Activated T-cell treated with anti-CD3 and anti-CD28 coated beads, Interleukin-2, amount 50 U/mL, for 72 hours (primary cell): ENCODE measurements at regions not wholly inside any gene's neighbourhood (a gene's known extent, or its start where the extent isn't known, plus 50 kb on each side); places are given as distances from the start of the nearest gene placed in this dataset.

Experiments used
- ATAC-seq, 2 donors: fragments of 150-1000 bp; cut with Tn5 transposase; replicated peaks in 1 of 2; 2 replicates each; pipeline ENCODE4 v1.10.0; 2021; ENCODE audit warnings: moderate library complexity in 2 of 2, mild to moderate bottlenecking in 1 of 2
- DNase-seq, 2 donors: peaks; one replicate each; pipeline ENCODE4 v3.0.0; 2021 to 2022; ENCODE audit warnings: mixed read lengths in 1 of 2
- H3K27ac Mint-ChIP-seq: one replicate; pipeline ENCODE4 v1.8.0; 2022; ENCODE audit warnings: mild to moderate bottlenecking, moderate library complexity, mixed read lengths
- H3K27me3 Mint-ChIP-seq: one replicate; pipeline ENCODE4 v1.8.0; 2022; ENCODE audit warnings: low read depth, mixed read lengths
- H3K36me3 Mint-ChIP-seq, 2 donors: one replicate each; pipeline ENCODE4 v1.8.0; 2022; ENCODE audit warnings: mixed read lengths in 2 of 2, mild to moderate bottlenecking in 1 of 2; ENCODE audit not compliant: insufficient read depth in 2 of 2
- H3K4me1 Mint-ChIP-seq: one replicate; pipeline ENCODE4 v1.8.0; 2022; ENCODE audit warnings: low read depth, mixed read lengths
- H3K4me3 Mint-ChIP-seq, 2 donors: one replicate each; pipeline ENCODE4 v1.8.0; 2022; ENCODE audit warnings: mild to moderate bottlenecking in 2 of 2, mixed read lengths in 2 of 2, moderate library complexity in 2 of 2
- H3K9me3 Mint-ChIP-seq, 2 donors: one replicate each; pipeline ENCODE4 v1.8.0; 2022; ENCODE audit warnings: mixed read lengths in 2 of 2

DNA sequence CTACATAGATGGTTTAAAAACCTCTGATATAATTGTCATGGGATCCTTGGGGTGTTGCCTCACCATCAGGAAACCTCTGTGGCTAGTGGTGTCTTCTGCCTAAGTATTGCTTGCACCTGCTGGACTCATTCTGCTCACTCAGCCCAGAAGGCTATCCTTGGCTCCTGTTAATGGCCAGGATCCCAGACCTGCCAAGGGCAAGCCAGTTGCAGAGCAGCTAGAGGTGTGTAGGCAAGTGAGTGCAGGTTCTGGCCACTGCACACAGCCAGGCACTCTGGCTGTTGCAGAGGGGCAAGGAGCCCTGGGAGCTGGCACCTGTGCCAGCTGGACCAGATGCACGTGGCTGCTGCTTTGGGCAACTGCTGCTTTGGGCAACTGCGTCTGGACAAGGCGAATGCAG lies 1125.8 kb downstream of the SI start:
- Mint-ChIP-seq H3K4me3 (no peak overlapping the region), H3K27me3 (no peaks in the 10 kb centered on the region)
- no peak for DNase-seq

DNA sequence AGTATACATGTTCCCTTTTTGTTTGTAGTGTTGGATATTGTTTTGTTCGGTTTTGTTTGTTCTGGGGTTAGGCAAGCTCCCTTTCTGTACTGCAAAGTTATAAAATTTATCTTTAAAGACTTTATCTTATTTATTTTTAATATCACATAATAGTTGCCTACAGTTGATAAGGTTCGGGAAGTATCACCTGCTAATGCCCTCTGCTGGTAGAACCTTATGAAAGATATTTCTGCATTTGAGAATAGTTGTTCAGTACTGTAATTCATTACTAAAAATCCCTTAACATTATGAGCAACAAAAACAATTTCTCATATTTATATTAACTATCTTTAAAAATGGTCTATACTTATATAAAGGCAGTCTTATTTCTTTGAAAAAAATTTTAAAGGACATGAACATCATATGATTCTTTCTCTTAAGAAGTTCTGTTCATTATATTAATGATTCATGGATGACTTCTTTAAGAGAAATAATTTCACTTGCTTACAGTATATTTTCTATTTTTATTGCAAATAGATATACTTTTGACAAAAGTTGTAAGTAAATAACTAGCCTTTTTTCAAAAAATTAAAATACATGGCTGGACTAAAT lies 1126.8 kb downstream of the SI start:
- Mint-ChIP-seq H3K9me3 (peaks cover 0 to 2% of the 10 kb centered on the region in 2 donors), H3K27ac (no peak overlapping the region)
- ATAC-seq = no peak

More for the DNA sequence above, 1125.8 kb downstream of the SI start:
- Mint-ChIP-seq H3K4me1 (no peaks in the 10 kb centered on the region), H3K36me3 (no peaks in the 10 kb centered on the region), H3K9me3 (peaks cover 1 to 2% of the 10 kb centered on the region in 2 donors), H3K27ac (no peak overlapping the region)
- ATAC-seq = no peak

DNA sequence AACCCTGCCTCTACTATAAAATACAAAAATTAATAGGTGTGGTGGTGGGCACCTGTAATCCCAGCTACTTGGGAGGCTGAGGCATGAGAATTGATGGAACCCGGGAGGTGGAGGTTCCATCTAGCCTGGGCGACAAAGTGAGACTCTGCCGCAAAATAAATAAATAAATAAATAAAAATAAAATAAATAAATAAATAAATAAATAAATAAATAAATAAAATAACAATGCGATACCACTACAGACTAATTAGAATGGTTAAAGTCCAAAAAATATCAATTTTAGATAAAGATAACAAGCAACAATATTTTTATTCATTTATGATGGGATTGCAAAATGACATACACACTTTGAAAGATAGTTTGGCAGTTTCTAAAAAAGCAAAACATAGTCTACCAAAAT lies 1131.5 kb downstream of the SI start:
- Mint-ChIP-seq H3K36me3 (peaks cover 0 to 2% of the 10 kb centered on the region in 2 donors), H3K27ac (no peak overlapping the region), H3K4me1 (no peaks in the 10 kb centered on the region), H3K9me3 (peaks cover 2 to 5% of the 10 kb centered on the region in 2 donors), H3K27me3 (no peaks in the 10 kb centered on the region), H3K4me3 (no peak overlapping the region)
- ATAC-seq (no peak), DNase-seq (no peak)

More for the DNA sequence above, 1126.8 kb downstream of the SI start:
- H3K4me3 Mint-ChIP-seq = no peak overlapping the region
- no peaks in the 10 kb centered on the region for H3K4me1 Mint-ChIP-seq
- no peaks in the 10 kb centered on the region for H3K36me3 Mint-ChIP-seq
- no peaks in the 10 kb centered on the region for H3K27me3 Mint-ChIP-seq
- no peak for DNase-seq

DNA sequence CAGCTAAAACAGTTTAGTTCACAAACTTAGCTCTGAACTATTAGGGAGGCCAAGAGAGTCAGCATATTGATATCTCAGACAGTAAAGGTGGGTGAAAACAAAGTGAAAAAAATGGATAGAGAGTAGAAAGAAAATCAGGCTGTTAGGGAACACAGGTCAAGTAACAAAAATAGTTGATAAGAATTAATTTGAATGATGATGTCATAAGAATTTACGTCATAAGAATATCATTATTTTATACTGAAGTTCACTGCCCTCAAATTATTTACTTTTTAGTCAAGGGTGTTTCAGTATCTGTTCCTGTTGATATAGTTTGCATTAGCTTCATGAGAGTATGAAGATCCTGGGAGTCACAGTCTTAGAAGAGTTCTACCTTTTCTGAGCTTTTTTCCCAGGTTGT lies 1134.6 kb downstream of the SI start:
- DNase-seq (no peak), ATAC-seq (no peak)
- no peak overlapping the region for H3K4me3 Mint-ChIP-seq
- peaks cover 2 to 3% of the 10 kb centered on the region in 2 donors for H3K36me3 Mint-ChIP-seq
- no peak overlapping the region for H3K27ac Mint-ChIP-seq
- no peaks in the 10 kb centered on the region for H3K4me1 Mint-ChIP-seq
- no peaks in the 10 kb centered on the region for H3K27me3 Mint-ChIP-seq
- H3K9me3 Mint-ChIP-seq = peaks cover 3 to 12% of the 10 kb centered on the region in 2 donors

DNA sequence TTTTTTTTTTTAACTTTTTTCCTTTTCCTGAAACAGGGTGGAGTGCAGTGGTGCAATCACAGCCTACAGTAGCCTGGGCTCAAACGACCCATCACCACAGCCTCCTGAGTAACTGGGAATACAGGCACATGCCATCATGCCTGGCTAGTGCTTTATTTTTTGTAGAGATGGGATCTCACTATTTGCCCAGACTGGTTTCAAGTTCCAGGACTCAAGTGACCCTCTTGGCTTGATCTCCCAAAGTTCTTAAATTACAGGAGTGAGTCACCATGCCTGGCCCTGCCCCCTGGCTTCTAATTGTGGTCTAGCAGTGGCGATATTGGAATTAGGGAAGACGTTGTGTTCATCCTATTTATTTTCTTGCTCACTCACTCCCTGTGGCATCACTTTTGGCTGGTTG lies 1138.4 kb downstream of the SI start:
- Mint-ChIP-seq H3K27me3 (no peaks in the 10 kb centered on the region), H3K27ac (no peak overlapping the region), H3K4me3 (no peak overlapping the region), H3K4me1 (no peaks in the 10 kb centered on the region), H3K9me3 (peaks cover 6 to 12% of the 10 kb centered on the region in 2 donors), H3K36me3 (peaks cover 2 to 3% of the 10 kb centered on the region in 2 donors)
- DNase-seq (no peak), ATAC-seq (no peak)

DNA sequence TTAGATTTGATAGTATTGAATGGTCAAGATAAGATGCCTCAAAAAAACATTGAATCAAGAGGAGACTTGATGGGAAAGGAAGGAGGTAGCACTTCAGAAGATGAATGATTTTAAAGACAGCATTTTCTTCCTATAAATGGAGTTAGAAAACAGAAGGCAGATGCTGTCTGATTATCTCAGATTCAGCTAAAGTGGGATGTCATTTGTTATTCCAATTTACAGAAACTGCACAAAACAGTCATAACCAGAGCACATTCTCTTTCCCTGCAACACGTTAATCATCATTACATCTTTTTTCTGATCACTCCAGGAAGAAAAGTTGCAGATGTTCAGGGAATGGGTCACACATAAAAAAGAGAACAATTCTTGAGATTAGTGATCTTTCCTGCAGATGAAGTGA lies 1141.8 kb downstream of the SI start:
- no peak overlapping the region for H3K4me3 Mint-ChIP-seq
- no peak for DNase-seq
- peaks cover 0 to 3% of the 10 kb centered on the region in 2 donors for H3K36me3 Mint-ChIP-seq
- H3K4me1 Mint-ChIP-seq = no peaks in the 10 kb centered on the region
- ATAC-seq = no peak
- H3K27ac Mint-ChIP-seq = no peak overlapping the region
- no peaks in the 10 kb centered on the region for H3K27me3 Mint-ChIP-seq
- H3K9me3 Mint-ChIP-seq = peaks cover 4 to 7% of the 10 kb centered on the region in 2 donors

DNA sequence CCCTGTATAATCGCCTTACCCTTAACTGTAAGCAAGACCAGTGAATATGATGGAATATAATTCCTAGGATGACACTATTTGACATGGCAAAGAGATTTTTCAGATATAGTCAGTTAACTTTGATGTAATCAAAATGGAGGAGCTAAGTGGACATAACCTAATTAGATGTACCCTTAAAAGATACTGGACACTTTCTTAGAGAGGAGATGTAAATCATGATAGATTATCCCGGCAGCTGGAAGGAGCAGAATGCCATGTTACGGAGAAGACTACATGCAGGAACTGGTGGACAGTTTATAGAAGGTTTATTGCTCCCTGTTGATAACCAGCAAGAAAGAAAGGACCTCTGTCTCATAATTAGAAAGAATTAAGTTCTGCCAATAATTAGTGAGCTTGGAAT lies 1142.9 kb downstream of the SI start:
- peaks cover 2 to 3% of the 10 kb centered on the region in 2 donors for H3K9me3 Mint-ChIP-seq
- H3K4me1 Mint-ChIP-seq = no peaks in the 10 kb centered on the region
- H3K36me3 Mint-ChIP-seq = no peaks in the 10 kb centered on the region
- ATAC-seq = no peak
- DNase-seq = no peak
- no peaks in the 10 kb centered on the region for H3K27me3 Mint-ChIP-seq
- no peak overlapping the region for H3K4me3 Mint-ChIP-seq
- H3K27ac Mint-ChIP-seq = no peak overlapping the region

DNA sequence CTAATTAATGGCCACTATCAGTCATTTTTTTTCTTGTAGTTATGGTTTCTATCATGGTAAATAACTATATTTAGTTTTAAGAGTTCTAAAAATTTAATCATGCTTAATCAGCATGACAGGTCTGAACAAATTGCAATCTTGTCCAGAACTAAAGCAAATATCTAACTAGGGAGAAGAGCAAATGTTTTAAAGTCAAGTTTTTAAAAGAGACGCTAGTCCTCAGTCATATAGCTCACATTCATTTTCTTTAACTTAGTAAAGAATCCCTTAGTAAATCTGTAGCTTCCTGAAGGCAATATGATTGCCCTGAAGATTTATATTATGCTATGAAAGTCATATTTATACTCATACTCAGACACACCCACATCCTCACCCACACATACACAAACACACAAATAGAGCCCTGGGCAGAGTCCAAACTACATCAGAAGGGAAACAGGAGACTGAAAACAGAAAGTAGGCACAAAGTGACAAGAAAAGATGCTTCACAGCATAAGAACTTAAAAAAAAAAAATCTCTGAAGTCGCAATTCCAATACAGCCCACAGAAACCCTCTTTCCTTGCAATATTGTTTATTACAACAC lies 1149.1 kb downstream of the SI start:
- H3K4me1 Mint-ChIP-seq = no peaks in the 10 kb centered on the region
- DNase-seq (no peak), ATAC-seq (no peak)
- no peaks in the 10 kb centered on the region for H3K27me3 Mint-ChIP-seq
- H3K36me3 Mint-ChIP-seq = no peaks in the 10 kb centered on the region
- H3K27ac Mint-ChIP-seq = no peak overlapping the region
- no peak overlapping the region for H3K4me3 Mint-ChIP-seq
- H3K9me3 Mint-ChIP-seq = peaks cover 8 to 9% of the 10 kb centered on the region in 2 donors

DNA sequence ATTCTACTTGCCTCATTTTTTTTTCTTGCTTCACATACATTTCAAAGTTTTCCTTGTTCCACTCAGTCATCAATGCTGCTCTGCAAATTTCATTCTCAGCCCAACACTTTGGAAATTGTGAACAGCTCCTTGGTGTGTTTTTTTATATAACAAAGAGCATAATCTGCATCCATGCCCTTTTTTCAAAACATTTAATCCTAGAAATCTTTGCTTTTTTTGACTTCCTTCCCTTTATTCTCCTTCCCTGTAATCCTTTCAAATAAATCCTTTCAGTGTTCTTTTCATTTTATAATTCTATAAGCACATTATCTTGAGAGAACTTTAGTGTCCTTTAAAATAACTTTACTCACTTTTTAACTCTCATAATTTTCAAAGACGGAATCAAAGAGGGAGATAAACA lies 1150.8 kb downstream of the SI start:
- H3K9me3 Mint-ChIP-seq = peaks cover 8 to 9% of the 10 kb centered on the region in 2 donors
- H3K36me3 Mint-ChIP-seq = no peaks in the 10 kb centered on the region
- no peak for ATAC-seq
- H3K27me3 Mint-ChIP-seq = no peaks in the 10 kb centered on the region
- DNase-seq = no peak
- no peaks in the 10 kb centered on the region for H3K4me1 Mint-ChIP-seq
- H3K4me3 Mint-ChIP-seq = no peak overlapping the region
- no peak overlapping the region for H3K27ac Mint-ChIP-seq

DNA sequence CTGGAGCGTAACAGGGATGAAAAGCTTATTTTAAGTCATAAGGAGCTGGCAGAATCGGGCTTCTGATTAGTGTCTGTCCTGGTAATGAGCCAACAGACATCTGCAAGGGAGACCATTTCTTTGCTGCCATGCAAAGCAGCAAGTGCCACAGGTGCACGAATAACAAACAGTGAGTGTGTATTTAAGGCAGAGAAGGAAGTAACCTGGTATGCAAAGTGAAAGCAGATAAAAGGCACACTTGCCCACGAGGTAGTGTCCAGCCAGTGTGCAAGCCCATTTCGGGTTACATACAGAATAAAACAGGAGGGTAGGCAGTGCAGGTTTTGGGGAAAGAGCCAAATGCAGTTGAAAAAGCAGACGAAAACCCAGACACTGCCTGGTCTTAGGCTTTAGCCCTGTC lies 1153.7 kb downstream of the SI start:
- no peak for ATAC-seq
- Mint-ChIP-seq H3K9me3 (peaks cover 8 to 9% of the 10 kb centered on the region in 2 donors), H3K4me3 (no peak overlapping the region)

DNA sequence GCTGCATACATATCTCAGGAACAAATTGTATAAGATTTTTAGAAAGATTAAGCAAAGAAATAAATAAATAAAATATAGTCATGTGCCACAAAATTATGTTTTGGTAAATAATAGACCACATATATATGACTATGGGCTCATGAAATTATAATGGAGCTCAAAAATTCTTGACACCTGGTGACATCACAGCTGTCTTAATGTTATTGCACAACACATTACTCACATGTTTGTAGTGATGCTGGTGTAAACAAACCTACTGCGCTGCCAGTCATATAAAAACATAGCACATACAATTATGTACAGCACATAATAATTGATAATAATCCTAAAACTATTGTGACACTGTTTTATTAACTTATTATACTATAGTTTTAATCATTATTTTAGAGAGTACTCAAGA lies 1159.1 kb downstream of the SI start:
- no peak for DNase-seq
- Mint-ChIP-seq H3K36me3 (no peaks in the 10 kb centered on the region), H3K27ac (no peak overlapping the region)

More for the DNA sequence above, 1153.7 kb downstream of the SI start:
- H3K27me3 Mint-ChIP-seq = no peaks in the 10 kb centered on the region
- no peak overlapping the region for H3K27ac Mint-ChIP-seq
- no peaks in the 10 kb centered on the region for H3K36me3 Mint-ChIP-seq
- no peak for DNase-seq
- H3K4me1 Mint-ChIP-seq = no peaks in the 10 kb centered on the region

DNA sequence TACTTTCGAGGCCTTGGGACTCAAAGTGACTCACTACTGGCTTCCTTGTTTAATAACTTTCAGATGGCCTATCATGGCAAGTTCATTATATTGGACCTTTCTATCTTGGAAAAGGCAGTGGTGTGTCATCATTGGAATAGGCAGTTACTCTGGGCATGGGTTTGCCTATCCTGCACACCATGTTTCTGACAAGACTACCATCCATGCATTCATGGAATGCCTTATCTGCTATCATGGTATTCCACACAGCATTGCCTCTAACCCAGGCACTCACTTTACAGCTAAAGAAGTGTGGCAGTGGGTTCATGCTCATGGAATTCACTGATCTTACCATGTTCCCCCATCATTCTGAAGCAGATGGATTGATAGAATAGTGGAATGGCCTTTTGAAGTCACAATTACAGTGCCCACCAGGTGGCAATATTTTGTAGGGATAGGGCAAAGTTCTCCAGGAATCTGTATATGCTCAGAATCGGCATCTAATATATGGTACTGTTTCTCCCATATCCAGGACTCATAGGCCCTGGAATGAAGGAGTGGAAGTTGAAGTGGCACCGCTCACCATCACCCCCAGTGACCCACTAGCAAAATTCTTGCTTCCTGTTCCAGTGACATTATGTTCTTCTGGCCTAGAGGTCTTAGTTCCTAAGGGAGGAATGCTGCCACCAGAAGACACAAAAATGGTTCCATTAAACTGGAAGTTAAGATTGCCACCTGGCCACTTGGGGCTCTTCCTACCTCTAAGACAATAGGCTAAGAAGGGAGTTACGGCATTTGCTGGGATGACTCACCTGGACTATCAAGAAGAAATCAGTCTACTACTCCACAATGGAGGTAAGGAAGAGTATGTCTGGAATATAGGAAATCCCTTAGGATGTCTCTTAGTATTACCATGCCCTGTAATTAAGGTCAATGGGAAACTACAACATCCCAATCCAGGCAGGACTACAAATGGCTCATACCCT lies 1161.4 kb downstream of the SI start:
- Mint-ChIP-seq H3K27me3 (no peaks in the 10 kb centered on the region), H3K27ac (no peak overlapping the region), H3K36me3 (no peaks in the 10 kb centered on the region), H3K9me3 (no peaks in the 10 kb centered on the region), H3K4me1 (no peaks in the 10 kb centered on the region), H3K4me3 (no peak overlapping the region)
- DNase-seq (no peak), ATAC-seq (no peak)

More for the DNA sequence above, 1159.1 kb downstream of the SI start:
- Mint-ChIP-seq H3K27me3 (no peaks in the 10 kb centered on the region), H3K4me1 (no peaks in the 10 kb centered on the region), H3K4me3 (no peak overlapping the region), H3K9me3 (no peaks in the 10 kb centered on the region)
- no peak for ATAC-seq

DNA sequence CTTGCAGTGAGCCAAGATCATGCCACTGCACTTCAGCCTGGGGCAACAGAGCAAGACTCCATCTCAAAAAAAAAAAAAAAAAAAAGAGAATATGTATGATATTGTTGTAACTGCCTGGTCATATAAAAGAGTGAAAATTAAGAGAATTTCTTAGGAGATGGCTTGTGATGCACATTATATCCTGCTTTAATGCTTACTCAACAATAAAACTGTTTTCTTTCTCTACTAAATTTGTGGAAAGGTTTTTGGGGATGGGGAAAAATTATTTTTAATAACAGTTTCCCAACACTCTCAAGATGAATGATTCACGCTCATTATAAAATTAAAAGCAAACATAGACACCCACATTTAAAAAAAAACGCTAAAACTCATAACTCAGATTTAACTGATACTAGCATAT lies 1163.0 kb downstream of the SI start:
- no peak overlapping the region for H3K27ac Mint-ChIP-seq
- H3K4me3 Mint-ChIP-seq = no peak overlapping the region
- no peaks in the 10 kb centered on the region for H3K4me1 Mint-ChIP-seq

More for the DNA sequence above, 1163.0 kb downstream of the SI start:
- Mint-ChIP-seq H3K9me3 (no peaks in the 10 kb centered on the region), H3K36me3 (no peaks in the 10 kb centered on the region), H3K27me3 (no peaks in the 10 kb centered on the region)
- no peak for ATAC-seq
- no peak for DNase-seq
